ENCODE measurements at regions not wholly inside any gene's neighbourhood (a gene's known extent, or its start where the extent isn't known, plus 50 kb on each side); places are given as distances from the start of the nearest gene placed in this dataset.

- TF ChIP-seq EZH2 (IDR thresholded peaks at IDR 0.05) (no peak), POLR2AphosphoS5 (IDR thresholded peaks at IDR 0.05; ENCODE audit: borderline replicate concordance, low read depth, low read length) (no peak), FOXP2 (optimal IDR thresholded peaks at IDR 0.05; ENCODE audit: control extremely low read depth, extremely low read length, insufficient read depth) (no peak)
Measured at GRCh38 chr2:217279140-217279539, 419.3 kb upstream of the TNP1 start.

Measured in SK-N-MC (cell line).